HCT116 (cell line): ENCODE measurements at regions not wholly inside any gene's neighbourhood (a gene's known extent, or its start where the extent isn't known, plus 50 kb on each side); places are given as distances from the start of the nearest gene placed in this dataset.

Source experiments
- ATAC-seq: fragments of 200-7000 bp; cut with Tn5 transposase; 2 replicates; pipeline ENCODE4 v1.9.1; 2020; ENCODE audit warnings: mild to moderate bottlenecking, moderate library complexity
- BruUV-seq: library from RNA; stranded (reverse); fragments of 400-500 nt; replicated peaks from 2 replicates; lab custom pipeline; 2021; lab: Mats Ljungman, UMichigan
- CTCF ChIA-PET: fragments of 300-600 bp; sonication (Branson Sonifier 250); formaldehyde crosslinking; loops from one replicate; lab custom pipeline; 2021; ENCODE audit warnings: antibody characterized with exemption; lab: Charles Lee
- POLR2A ChIA-PET: fragments of 300-600, 350-600 bp; sonication (Branson Sonifier 250); formaldehyde crosslinking; loops from one replicate; lab custom pipeline; 2021; ENCODE audit warnings: antibody characterized with exemption; lab: Charles Lee
- RAD21 ChIA-PET, 2 experiments: fragments of 300-600 bp; sonication (Branson Sonifier 250); formaldehyde crosslinking; loops; one replicate each; lab custom pipeline; 2023; ENCODE audit warnings: low total read pairs in 2 of 2; ENCODE audit not compliant: uncharacterized antibody in 2 of 2, unreplicated experiment in 2 of 2, low non-redundant PET in 1 of 2; lab: Charles Lee
- DNase-seq: peaks from one replicate; pipeline ENCODE4 v3.0.0-alpha.2; 2010; ENCODE audit warnings: low read depth, low spot score
- H2AFZ ChIP-seq: fragments of 200-600 bp; shearing (Covaris generic), sonication (generic); 2 replicates; pipeline ENCODE4 v1.6.1; 2017; ENCODE audit warnings: low read depth, mixed run types, mixed read lengths, antibody characterized with exemption, low read length; ENCODE audit not compliant: poor library complexity, severe bottlenecking
- H3K27ac ChIP-seq: 2 replicates; pipeline ENCODE4 v1.5.1; 2012; ENCODE audit warnings: low read depth, low read length
- H3K27me3 ChIP-seq: fragments of 200-600 bp; sonication (generic); 2 replicates; pipeline ENCODE4 v1.6.1; 2016; ENCODE audit warnings: mixed run types, low read length, mixed read lengths; ENCODE audit not compliant: insufficient read depth
- H3K36me3 ChIP-seq, 2 experiments: fragments of 200-500 bp in 1 of 2; fragments of 200-600 bp in 1 of 2; sonication (Bioruptor generic) in 1 of 2; sonication (generic) in 1 of 2; 2 replicates each; pipeline versions ENCODE4 v1.5.1 to v1.6.1; 2014 to 2016; ENCODE audit warnings: low read length in 2 of 2, inconsistent platforms in 1 of 2, mixed read lengths in 1 of 2, mixed run types in 1 of 2; ENCODE audit not compliant: insufficient read depth in 2 of 2, control insufficient read depth in 1 of 2
- H3K4me1 ChIP-seq, 2 experiments: fragments of 200-600 bp in 1 of 2; sonication (generic) in 1 of 2; 2 replicates each; pipeline versions ENCODE4 v1.5.1 to v1.6.1; 2012 to 2017; ENCODE audit warnings: low read length in 2 of 2, inconsistent platforms in 1 of 2, mild to moderate bottlenecking in 1 of 2, mixed read lengths in 1 of 2, mixed run types in 1 of 2, moderate library complexity in 1 of 2; ENCODE audit not compliant: insufficient read depth in 2 of 2, control insufficient read depth in 1 of 2
- H3K4me2 ChIP-seq: fragments of 200-600 bp; sonication (generic); 2 replicates; pipeline ENCODE4 v1.6.1; 2017; ENCODE audit warnings: mixed run types, low read length, mixed read lengths
- H3K4me3 ChIP-seq, 2 experiments: fragments of 200-600 bp in 1 of 2; sonication (generic) in 1 of 2; replicated peaks in 1 of 2; 2 replicates each; pipeline ENCODE4 v1.5.1; 2011 to 2016; ENCODE audit warnings: low read length in 2 of 2, control low read depth in 1 of 2, low read depth in 1 of 2, mild to moderate bottlenecking in 1 of 2, mixed read lengths in 1 of 2, mixed run types in 1 of 2
- H3K79me2 ChIP-seq: fragments of 200-600 bp; sonication (generic); 2 replicates; pipeline ENCODE4 v1.6.1; 2017; ENCODE audit warnings: mild to moderate bottlenecking, mixed run types, low read length, moderate library complexity, mixed read lengths; ENCODE audit not compliant: insufficient read depth
- H3K9ac ChIP-seq: fragments of 200-600 bp; sonication (generic); 2 replicates; pipeline ENCODE4 v1.6.1; 2016; ENCODE audit warnings: low read length, mixed read lengths
- H3K9me2 ChIP-seq: fragments of 200-600 bp; sonication (generic), shearing (Covaris generic); 2 replicates; pipeline ENCODE4 v1.6.1; 2017; ENCODE audit warnings: mixed run types, mild to moderate bottlenecking, moderate library complexity; ENCODE audit not compliant: insufficient read depth
- H3K9me3 ChIP-seq, 2 experiments: fragments of 200-500 bp in 1 of 2; fragments of 200-600 bp in 1 of 2; sonication (Bioruptor generic) in 1 of 2; sonication (generic) in 1 of 2; 2 replicates each; pipeline ENCODE4 v1.6.1; 2014 to 2017; ENCODE audit warnings: low read length in 2 of 2, mixed read lengths in 2 of 2, inconsistent platforms in 1 of 2, low read depth in 1 of 2, mild to moderate bottlenecking in 1 of 2, mixed run types in 1 of 2, moderate library complexity in 1 of 2; ENCODE audit not compliant: control insufficient read depth in 1 of 2, insufficient read depth in 1 of 2
- H4K20me1 ChIP-seq: fragments of 200-600 bp; sonication (generic), shearing (Covaris generic); 2 replicates; pipeline ENCODE4 v1.6.1; 2017; ENCODE audit warnings: mixed run types, mild to moderate bottlenecking, moderate library complexity; ENCODE audit not compliant: insufficient read depth
- CTCF ChIP-seq, 3 experiments: fragments of 200-600 bp in 1 of 3; sonication (generic) in 1 of 3; IDR thresholded peaks in 2 of 3; conservative IDR thresholded peaks in 1 of 3; 2 replicates each; pipeline ENCODE4 v1.5.1; 2012 to 2017; ENCODE audit warnings: low read depth in 2 of 3, low read length in 2 of 3, antibody characterized with exemption in 1 of 3, borderline replicate concordance in 1 of 3, control low read depth in 1 of 3, mild to moderate bottlenecking in 1 of 3, mixed read lengths in 1 of 3, mixed run types in 1 of 3, moderate library complexity in 1 of 3; ENCODE audit not compliant: insufficient read depth in 1 of 3
- EZH2phosphoT487 ChIP-seq: fragments of 200-600 bp; IDR thresholded peaks from 2 replicates; pipeline ENCODE4 v1.6.1; 2018; ENCODE audit warnings: antibody characterized with exemption, borderline replicate concordance
- POLR2A ChIP-seq: IDR thresholded peaks from 2 replicates; pipeline ENCODE4 v1.7.0; 2011; ENCODE audit warnings: borderline replicate concordance; ENCODE audit not compliant: insufficient read depth, insufficient read length; ENCODE audit errors: extremely low read depth
- POLR2AphosphoS5 ChIP-seq: IDR thresholded peaks from 2 replicates; pipeline ENCODE4 v1.6.1; 2011; ENCODE audit warnings: mild to moderate bottlenecking, low read depth, low read length, moderate library complexity
- SIN3A ChIP-seq: IDR thresholded peaks from 2 replicates; pipeline ENCODE4 v1.6.1; 2012; ENCODE audit warnings: low read depth
- SRF ChIP-seq: IDR thresholded peaks from 2 replicates; pipeline ENCODE4 v1.6.1; 2012; ENCODE audit warnings: low read depth
- TCF7L2 ChIP-seq: IDR thresholded peaks from 2 replicates; pipeline ENCODE4 v1.7.0; 2011; ENCODE audit warnings: borderline replicate concordance, inconsistent platforms; ENCODE audit not compliant: insufficient read depth, insufficient read length; ENCODE audit errors: extremely low read depth
- ZNF274 ChIP-seq: fragments of 200-500 bp; sonication (Bioruptor generic); IDR thresholded peaks from 2 replicates; pipeline ENCODE4 v1.6.1; 2014; ENCODE audit warnings: mild to moderate bottlenecking, low read depth, low read length, inconsistent platforms
- intact Hi-C: fragments of 100-400 bp; cut with micrococcal nuclease; formaldehyde crosslinking; loops from 2 replicates; pipeline ENCODE4 v1.10.0; 2022
- TF ChIP-seq, protein P1 (sequence below): IDR thresholded peaks from 2 replicates; pipeline ENCODE4 v1.6.1; 2012

DNA sequence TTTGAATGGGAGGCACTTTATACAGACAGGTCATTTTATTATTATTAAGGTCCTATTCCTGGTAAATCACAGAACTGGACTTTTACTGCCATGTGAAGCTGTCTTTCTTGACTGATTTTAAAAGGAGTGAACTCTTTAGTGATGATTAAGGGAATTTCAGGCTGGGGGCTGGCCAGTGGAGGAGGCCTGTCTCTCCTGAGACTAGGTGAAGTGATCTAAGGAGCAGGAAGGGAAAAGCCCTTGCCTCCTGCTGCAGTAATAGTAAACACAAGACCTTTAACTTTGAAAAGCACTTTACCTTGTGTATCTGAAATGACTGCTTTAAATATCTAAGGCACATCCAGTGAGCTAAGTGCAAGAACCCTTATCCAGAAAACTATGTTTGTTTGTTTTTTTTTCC lies 118.0 kb upstream of the SPAG17 start:
- no peaks in the 10 kb centered on the region for H4K20me1 ChIP-seq
- intact Hi-C loops, result no loop called here
- ChIA-PET RAD21 (no interaction called here), POLR2A (no interaction called here), CTCF (no interaction called here)
- no peaks in the 10 kb centered on the region for H3K9me2 ChIP-seq
- no peak overlapping the region for H3K4me3 ChIP-seq
- H3K4me1 ChIP-seq, result no peaks in the 10 kb centered on the region
- no TSS peak for BruUV-seq
- no peak overlapping the region for H3K9ac ChIP-seq
- H3K27ac ChIP-seq, result no peak overlapping the region
- H3K36me3 ChIP-seq, result no peaks in the 10 kb centered on the region
- no peaks in the 10 kb centered on the region for H3K27me3 ChIP-seq
- no peak overlapping the region for H2AFZ ChIP-seq
- TF ChIP-seq SIN3A, result no peak
- TF ChIP-seq, protein P1, sequence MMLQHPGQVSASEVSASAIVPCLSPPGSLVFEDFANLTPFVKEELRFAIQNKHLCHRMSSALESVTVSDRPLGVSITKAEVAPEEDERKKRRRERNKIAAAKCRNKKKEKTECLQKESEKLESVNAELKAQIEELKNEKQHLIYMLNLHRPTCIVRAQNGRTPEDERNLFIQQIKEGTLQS, result no peak
- no peak for TF ChIP-seq CTCF (IDR thresholded peaks at IDR 0.05 in 2 of 3, conservative IDR thresholded peaks at IDR 0.05 in 1 of 3; ENCODE audit: borderline replicate concordance in 1 of 3, insufficient read depth in 1 of 3, low read depth in 2 of 3, low read length in 2 of 3)
- no peak for TF ChIP-seq POLR2AphosphoS5
- TF ChIP-seq ZNF274, result no peak
- TF ChIP-seq TCF7L2, result no peak
- TF ChIP-seq POLR2A, result no peak
- no peak for TF ChIP-seq EZH2phosphoT487
- no peak for TF ChIP-seq SRF
- TF ChIP-seq, all 23 proteins: peak for 0
- Histone ChIP-seq H3K9me3 (no peaks in the 10 kb centered on the region), H3K4me2 (no peak overlapping the region), H3K79me2 (no peaks in the 10 kb centered on the region)
- ATAC-seq (no peak), DNase-seq (no peak)
